Progenitor cell of endocrine pancreas (in vitro differentiated cells): ENCODE measurements at regions not wholly inside any gene's neighbourhood (a gene's known extent, or its start where the extent isn't known, plus 50 kb on each side); places are given as distances from the start of the nearest gene placed in this dataset.

Source experiments
- DNase-seq: peaks from one replicate; pipeline ENCODE4 v3.0.0; 2021; ENCODE audit warnings: low spot score; ENCODE audit not compliant: unreplicated experiment
- H3K27ac Mint-ChIP-seq: 2 replicates; pipeline ENCODE4 v1.8.0; 2021; ENCODE audit warnings: mild to moderate bottlenecking, moderate library complexity, mixed read lengths
- H3K27me3 Mint-ChIP-seq: 2 replicates; pipeline ENCODE4 v1.8.0; 2021; ENCODE audit warnings: mixed read lengths
- H3K36me3 Mint-ChIP-seq: 2 replicates; pipeline ENCODE4 v1.8.0; 2022; ENCODE audit warnings: mixed read lengths; ENCODE audit not compliant: insufficient read depth
- H3K4me1 Mint-ChIP-seq: 2 replicates; pipeline ENCODE4 v1.8.0; 2021; ENCODE audit warnings: low read depth, mixed read lengths
- H3K4me3 Mint-ChIP-seq: 2 replicates; pipeline ENCODE4 v1.8.0; 2021; ENCODE audit warnings: low read depth, mild to moderate bottlenecking, moderate library complexity, mixed read lengths
- H3K9me3 Mint-ChIP-seq: 2 replicates; pipeline ENCODE4 v1.8.0; 2021; ENCODE audit warnings: low read depth, mixed read lengths
- CTCF ChIP-seq: fragments of 200-600 bp; sonication (generic); IDR thresholded peaks from one replicate; pipeline ENCODE4 v1.5.0; 2021; ENCODE audit warnings: antibody characterized with exemption, mild to moderate bottlenecking; ENCODE audit not compliant: unreplicated experiment

GRCh38 chr9:28206280-28206679 is 633.0 kb upstream of the C9orf72 start:
- Mint-ChIP-seq H3K27ac (no peak overlapping the region), H3K36me3 (no peaks in the 10 kb centered on the region), H3K4me1 (no peaks in the 10 kb centered on the region), H3K27me3 (no peaks in the 10 kb centered on the region), H3K4me3 (no peak overlapping the region), H3K9me3 (no peaks in the 10 kb centered on the region)
- TF ChIP-seq CTCF = no peak
- DNase-seq = no peak

GRCh38 chr9:28207657-28208056 is 634.4 kb upstream of the C9orf72 start:
- no peaks in the 10 kb centered on the region for H3K27me3 Mint-ChIP-seq
- no peak overlapping the region for H3K4me3 Mint-ChIP-seq
- no peaks in the 10 kb centered on the region for H3K36me3 Mint-ChIP-seq
- no peak for DNase-seq
- TF ChIP-seq CTCF = no peak
- peaks cover under 1% of the 10 kb centered on the region for H3K4me1 Mint-ChIP-seq
- H3K9me3 Mint-ChIP-seq = no peaks in the 10 kb centered on the region
- no peak overlapping the region for H3K27ac Mint-ChIP-seq

GRCh38 chr9:28209130-28209529 is 635.8 kb upstream of the C9orf72 start:
- no peak for DNase-seq
- Mint-ChIP-seq H3K4me3 (no peak overlapping the region), H3K9me3 (no peaks in the 10 kb centered on the region), H3K4me1 (peaks cover 8% of the 10 kb centered on the region), H3K27ac (no peak overlapping the region), H3K36me3 (no peaks in the 10 kb centered on the region), H3K27me3 (no peaks in the 10 kb centered on the region)
- no peak for TF ChIP-seq CTCF

GRCh38 chr9:28212979-28213378 is 639.7 kb upstream of the C9orf72 start:
- H3K36me3 Mint-ChIP-seq = no peaks in the 10 kb centered on the region
- H3K9me3 Mint-ChIP-seq = no peaks in the 10 kb centered on the region
- H3K27me3 Mint-ChIP-seq = no peaks in the 10 kb centered on the region
- no peak for TF ChIP-seq CTCF
- H3K4me1 Mint-ChIP-seq = peaks cover 8% of the 10 kb centered on the region
- H3K27ac Mint-ChIP-seq = peak overlapping the region; percentile 3
- no peak for DNase-seq
- H3K4me3 Mint-ChIP-seq = no peak overlapping the region

- H3K27ac Mint-ChIP-seq = no peak overlapping the region
- TF ChIP-seq CTCF = no peak
Observed at GRCh38 chr9:28215536-28216299, 642.4 kb upstream of the C9orf72 start.

More at GRCh38 chr9:28215536-28216299, 642.4 kb upstream of the C9orf72 start:
- DNase-seq = no peak
- no peaks in the 10 kb centered on the region for H3K9me3 Mint-ChIP-seq
- no peaks in the 10 kb centered on the region for H3K36me3 Mint-ChIP-seq
- H3K27me3 Mint-ChIP-seq = no peaks in the 10 kb centered on the region
- H3K4me3 Mint-ChIP-seq = no peak overlapping the region
- peaks cover 8% of the 10 kb centered on the region for H3K4me1 Mint-ChIP-seq
